ENCODE measurements at regions not wholly inside any gene's neighbourhood (a gene's known extent, or its start where the extent isn't known, plus 50 kb on each side); places are given as distances from the start of the nearest gene placed in this dataset.

GRCh38 chr17:59512844-59513385, 52.5 kb upstream of the DHX40 start:
- FAIRE-seq, result no peak
- H4K20me1 ChIP-seq (ENCODE audit: control insufficient read depth, insufficient read depth), result no peaks in the 10 kb centered on the region
- ChIA-PET SMC1A (ENCODE audit: uncharacterized antibody, unreplicated experiment) (interaction anchor here (1.2 kb wide), 1 partner anchor 90 kb away, joined by 3 read pairs; no protein-coding TSS in a partner anchor), RAD21 (ENCODE audit: unreplicated experiment) (no interaction called here), POLR2A (no interaction called here), CTCF (interaction anchor here (1.7 kb wide), 1 partner anchor 9 kb away, joined by 5 read pairs; no protein-coding TSS in a partner anchor)
- no TSS peak for BruUV-seq (replicated peaks)
- no peak overlapping the region for H2AFZ ChIP-seq (ENCODE audit: control insufficient read depth, low read depth, low read length)
- intact Hi-C loops (cut with micrococcal nuclease; ENCODE audit: unreplicated experiment) (no loop called here), in situ Hi-C loops (cut with MboI) (no loop called here)
- no peaks in the 10 kb centered on the region for H3K79me2 ChIP-seq (ENCODE audit: control insufficient read depth, insufficient read depth, low read length)
- no peak overlapping the region for H3K9ac ChIP-seq (ENCODE audit: control insufficient read depth, insufficient read depth, low read length)
- DNase-seq (ENCODE audit: low read depth, low spot score), result no peak
- H3K27me3 ChIP-seq (replicated peaks in 1 of 2; ENCODE audit: control insufficient read depth in 2 of 2, insufficient read depth in 2 of 2, low read length in 1 of 2), result no peaks in the 10 kb centered on the region
- H3K27ac ChIP-seq (ENCODE audit: control insufficient read depth, insufficient read depth), result no peak overlapping the region
- no peak for ATAC-seq
- H3K4me2 ChIP-seq (ENCODE audit: control insufficient read depth, insufficient read depth), result no peak overlapping the region
- no peaks in the 10 kb centered on the region for H3K9me3 ChIP-seq (replicated peaks; ENCODE audit: control insufficient read depth, insufficient read depth, low read length)
- H3K4me1 ChIP-seq (ENCODE audit: control insufficient read depth, insufficient read depth, low read length), result no peaks in the 10 kb centered on the region
- 56% methylated on average over 6 of the region's 6 CpGs for WGBS (ENCODE audit: insufficient coverage, insufficient replicate concordance, low lambda C conversion rate, missing lambda C conversion rate)
- TF ChIP-seq CREB1 (IDR thresholded peaks at IDR 0.05; ENCODE audit: low read depth) (no peak), CEBPB (IDR thresholded peaks at IDR 0.05; ENCODE audit: borderline replicate concordance in 1 of 2, low read depth in 2 of 2, low read length in 2 of 2) (no peak), TARDBP (IDR thresholded peaks at IDR 0.05; ENCODE audit: borderline replicate concordance) (no peak), RAD21 (IDR thresholded peaks at IDR 0.05; ENCODE audit: insufficient read depth, low read depth, low read length) (no peak), KAT2A (conservative IDR thresholded peaks at IDR 0.05; ENCODE audit: control insufficient read depth, low read depth, low read length) (no peak), ZNF384 (IDR thresholded peaks at IDR 0.05; ENCODE audit: borderline replicate concordance, low read depth, low read length) (no peak), EP300 (IDR thresholded peaks at IDR 0.05; ENCODE audit: borderline replicate concordance in 1 of 2, control insufficient read depth in 1 of 2, low read depth in 2 of 2, low read length in 2 of 2) (no peak), BCL11A (IDR thresholded peaks at IDR 0.05; ENCODE audit: low read depth, low read length) (no peak), ATF2 (IDR thresholded peaks at IDR 0.05; ENCODE audit: low read length) (no peak), ELK1 (IDR thresholded peaks at IDR 0.05; ENCODE audit: low read depth, low read length) (no peak), ZZZ3 (IDR thresholded peaks at IDR 0.05; ENCODE audit: control insufficient read depth, insufficient read length, low read depth) (no peak), CTCF (IDR thresholded peaks at IDR 0.05 in 2 of 3, conservative IDR thresholded peaks at IDR 0.05 in 1 of 3; ENCODE audit: control insufficient read depth in 2 of 3, extremely low read depth in 1 of 3, insufficient read depth in 1 of 3, low read depth in 3 of 3, low read length in 3 of 3) (no peak), FOXK2 (IDR thresholded peaks at IDR 0.05) (no peak), ETV6 (conservative IDR thresholded peaks at IDR 0.05 in 1 of 2, IDR thresholded peaks at IDR 0.05 in 1 of 2; ENCODE audit: borderline replicate concordance in 1 of 2, low read depth in 1 of 2) (no peak), IRF5 (IDR thresholded peaks at IDR 0.05; ENCODE audit: borderline replicate concordance) (no peak), SUPT20H (IDR thresholded peaks at IDR 0.05; ENCODE audit: borderline replicate concordance, control insufficient read depth, low read depth, low read length) (no peak), NFYA (IDR thresholded peaks at IDR 0.05; ENCODE audit: borderline replicate concordance, low read depth, low read length) (no peak), ZNF274 (IDR thresholded peaks at IDR 0.05; ENCODE audit: insufficient read depth, insufficient read length) (no peak), SREBF1 (IDR thresholded peaks at IDR 0.05; ENCODE audit: low read length) (no peak)
- no peak overlapping the region for H3K4me3 ChIP-seq
- no peaks in the 10 kb centered on the region for H3K36me3 ChIP-seq (ENCODE audit: control insufficient read depth in 2 of 2, insufficient read depth in 2 of 2, low read length in 1 of 2)
